Mesendoderm (in vitro differentiated cells): ENCODE measurements at regions not wholly inside any gene's neighbourhood (a gene's known extent, or its start where the extent isn't known, plus 50 kb on each side); places are given as distances from the start of the nearest gene placed in this dataset.

Experiments used
- DNase-seq: peaks from one replicate; pipeline ENCODE4 v3.0.0; 2013
- H2AK5ac ChIP-seq: 2 replicates; pipeline ENCODE4 v1.6.1; 2013; ENCODE audit warnings: low read length, inconsistent platforms
- H2BK120ac ChIP-seq: 2 replicates; pipeline ENCODE4 v1.6.1; 2013; ENCODE audit warnings: low read depth, mild to moderate bottlenecking, low read length, moderate library complexity, mixed read lengths
- H2BK15ac ChIP-seq: replicated peaks from 2 replicates; pipeline ENCODE4 v1.6.1; 2013; ENCODE audit warnings: low read depth, mild to moderate bottlenecking, moderate library complexity
- H2BK5ac ChIP-seq: 2 replicates; pipeline ENCODE4 v1.6.1; 2013; ENCODE audit warnings: low read length, inconsistent platforms
- H3K18ac ChIP-seq: 2 replicates; pipeline ENCODE4 v1.6.1; 2013; ENCODE audit warnings: mild to moderate bottlenecking, low read length, mixed read lengths
- H3K23ac ChIP-seq: one replicate; pipeline ENCODE4 v1.6.1; 2013; ENCODE audit warnings: low read length
- H3K27ac ChIP-seq: 2 replicates; pipeline ENCODE4 v1.5.1; 2013; ENCODE audit warnings: low read depth, mild to moderate bottlenecking, inconsistent platforms, low read length, moderate library complexity
- H3K27me3 ChIP-seq: 2 replicates; pipeline ENCODE4 v1.6.1; 2013; ENCODE audit warnings: low read length, control low read depth, mild to moderate bottlenecking, inconsistent platforms; ENCODE audit not compliant: insufficient read depth, poor library complexity
- H3K36me3 ChIP-seq: 2 replicates; pipeline ENCODE4 v1.6.1; 2013; ENCODE audit warnings: low read length, inconsistent platforms; ENCODE audit not compliant: control insufficient read depth, insufficient read depth
- H3K4ac ChIP-seq: one replicate; pipeline ENCODE4 v1.6.1; 2013; ENCODE audit warnings: low read depth, mild to moderate bottlenecking, low read length, moderate library complexity
- H3K4me1 ChIP-seq: 2 replicates; pipeline ENCODE4 v1.6.1; 2013; ENCODE audit warnings: low read depth, low read length, inconsistent platforms; ENCODE audit not compliant: control insufficient read depth
- H3K4me2 ChIP-seq: 2 replicates; pipeline ENCODE4 v1.6.1; 2013; ENCODE audit warnings: low read length
- H3K4me3 ChIP-seq: 2 replicates; pipeline ENCODE4 v1.5.1; 2013; ENCODE audit warnings: mild to moderate bottlenecking, low read length
- H3K56ac ChIP-seq: one replicate; pipeline ENCODE4 v1.6.1; 2013; ENCODE audit warnings: low read length
- H3K79me1 ChIP-seq: 2 replicates; pipeline ENCODE4 v1.6.1; 2013; ENCODE audit warnings: low read length, inconsistent platforms
- H3K79me2 ChIP-seq: 2 replicates; pipeline ENCODE4 v1.6.1; 2013; ENCODE audit warnings: mild to moderate bottlenecking, low read length; ENCODE audit not compliant: control insufficient read depth, insufficient read depth
- H3K9ac ChIP-seq: 2 replicates; pipeline ENCODE4 v1.6.1; 2013; ENCODE audit warnings: low read length, inconsistent platforms
- H4K5ac ChIP-seq: one replicate; pipeline ENCODE4 v1.6.1; 2013; ENCODE audit warnings: low read length
- H4K8ac ChIP-seq: one replicate; pipeline ENCODE4 v1.6.1; 2013; ENCODE audit warnings: low read depth, mild to moderate bottlenecking, control low read depth, low read length, moderate library complexity
- WGBS: extraction: QIAGEN DNeasy Blood & Tissue Kit; methylation state at CpG from one replicate; pipeline ENCODE4 v1.1.7; 2013; ENCODE audit warnings: low lambda C conversion rate, missing lambda C conversion rate; ENCODE audit not compliant: insufficient coverage; ENCODE audit errors: extremely low coverage; 5-methylcytosine and 5-hydroxymethylcytosine counted together

DNA sequence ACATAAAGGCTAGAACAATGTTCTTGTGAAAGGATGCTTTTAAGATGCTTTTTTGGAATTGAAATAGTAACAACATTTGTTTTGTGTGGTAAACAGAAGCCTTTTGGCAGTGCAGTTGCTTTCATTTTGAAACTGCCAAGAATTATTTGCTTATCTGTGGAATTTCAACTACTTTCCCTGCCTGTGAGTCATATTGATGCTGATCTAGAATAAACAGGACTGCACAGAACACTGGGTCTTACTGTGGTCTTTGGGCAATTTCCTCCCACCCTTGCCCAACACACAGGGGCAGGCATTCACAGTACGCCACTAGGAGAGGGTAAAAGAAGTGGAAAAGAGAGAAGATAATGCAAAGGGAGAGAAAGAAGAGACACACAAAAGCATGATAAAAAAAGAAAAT is 483.7 kb downstream of the ELAVL2 start:
- no peak for DNase-seq
- Histone ChIP-seq H3K23ac (no peak overlapping the region), H3K4me3 (no peak overlapping the region), H3K79me1 (no peaks in the 10 kb centered on the region), H3K79me2 (no peaks in the 10 kb centered on the region), H2AK5ac (no peak overlapping the region), H2BK15ac (no peak overlapping the region), H3K27ac (no peak overlapping the region), H2BK5ac (no peak overlapping the region), H2BK120ac (no peak overlapping the region), H4K5ac (no peak overlapping the region), H3K4me2 (no peak overlapping the region), H3K36me3 (no peaks in the 10 kb centered on the region), H3K9ac (no peak overlapping the region), H3K18ac (no peak overlapping the region), H3K4me1 (no peaks in the 10 kb centered on the region), H3K4ac (no peak overlapping the region), H3K56ac (no peak overlapping the region), H4K8ac (no peak overlapping the region), H3K27me3 (no peaks in the 10 kb centered on the region)
- WGBS = no CpG with 5 or more reads among the region's 1 CpG

DNA sequence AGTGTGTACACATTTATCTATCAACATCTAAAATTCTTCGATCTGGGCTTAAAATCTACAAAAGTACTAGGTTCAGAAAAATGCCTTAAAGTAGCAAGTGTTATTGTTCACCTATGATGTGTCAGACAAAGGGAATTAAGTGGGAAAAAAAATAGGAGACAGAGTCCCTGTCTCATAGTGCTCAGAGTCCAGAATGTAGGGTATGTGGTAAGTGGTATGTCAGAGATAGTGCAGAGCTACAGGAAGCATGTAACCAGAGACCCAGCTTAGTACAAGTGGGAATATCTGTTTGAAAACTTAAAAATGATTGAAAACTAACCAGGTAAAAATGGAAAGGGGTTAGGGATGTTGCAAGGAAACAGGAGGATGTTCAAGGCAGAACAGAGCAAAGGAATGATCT is 482.8 kb downstream of the ELAVL2 start:
- Histone ChIP-seq H3K27ac (no peak overlapping the region), H3K79me1 (no peaks in the 10 kb centered on the region), H4K5ac (no peak overlapping the region), H3K18ac (no peak overlapping the region), H2AK5ac (no peak overlapping the region), H3K4me3 (no peak overlapping the region), H2BK5ac (no peak overlapping the region), H2BK15ac (no peak overlapping the region), H3K4ac (no peak overlapping the region), H3K23ac (no peak overlapping the region), H3K79me2 (no peaks in the 10 kb centered on the region), H4K8ac (no peak overlapping the region), H3K9ac (no peak overlapping the region), H2BK120ac (no peak overlapping the region), H3K27me3 (no peaks in the 10 kb centered on the region), H3K4me1 (no peaks in the 10 kb centered on the region), H3K36me3 (no peaks in the 10 kb centered on the region), H3K56ac (no peak overlapping the region), H3K4me2 (no peak overlapping the region)
- no CpG with 5 or more reads among the region's 1 CpG for WGBS
- DNase-seq = no peak

DNA sequence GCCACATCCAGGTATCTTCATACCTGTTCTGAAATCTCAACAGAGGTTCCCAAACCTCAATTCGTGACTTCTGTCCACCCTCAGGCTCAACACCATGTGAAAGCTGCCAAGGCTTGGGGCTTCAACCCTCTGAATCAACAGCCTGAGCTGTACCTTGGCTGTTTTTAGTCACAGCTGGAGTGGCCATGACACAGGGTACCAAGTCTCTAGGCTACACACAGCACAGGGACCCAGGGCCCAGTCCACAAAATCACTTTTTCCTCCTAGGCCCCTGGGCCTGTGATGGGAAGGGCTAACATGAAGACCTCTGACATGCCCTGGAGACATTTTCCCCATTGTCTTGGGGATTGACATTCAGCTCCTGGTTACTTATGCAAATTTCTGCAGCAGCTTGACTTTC is 464.9 kb downstream of the ELAVL2 start:
- WGBS = no CpG with 5 or more reads among the region's 1 CpG
- Histone ChIP-seq H2AK5ac (no peak overlapping the region), H3K79me1 (no peaks in the 10 kb centered on the region), H3K79me2 (no peaks in the 10 kb centered on the region), H4K5ac (no peak overlapping the region), H2BK5ac (no peak overlapping the region), H3K27me3 (no peaks in the 10 kb centered on the region), H3K23ac (no peak overlapping the region), H3K4me2 (no peak overlapping the region), H3K27ac (no peak overlapping the region), H3K18ac (no peak overlapping the region), H2BK15ac (no peak overlapping the region), H3K36me3 (no peaks in the 10 kb centered on the region), H3K4me3 (no peak overlapping the region), H3K56ac (no peak overlapping the region), H3K9ac (no peak overlapping the region), H3K4ac (no peak overlapping the region), H2BK120ac (no peak overlapping the region), H3K4me1 (no peaks in the 10 kb centered on the region), H4K8ac (no peak overlapping the region)
- no peak for DNase-seq

DNA sequence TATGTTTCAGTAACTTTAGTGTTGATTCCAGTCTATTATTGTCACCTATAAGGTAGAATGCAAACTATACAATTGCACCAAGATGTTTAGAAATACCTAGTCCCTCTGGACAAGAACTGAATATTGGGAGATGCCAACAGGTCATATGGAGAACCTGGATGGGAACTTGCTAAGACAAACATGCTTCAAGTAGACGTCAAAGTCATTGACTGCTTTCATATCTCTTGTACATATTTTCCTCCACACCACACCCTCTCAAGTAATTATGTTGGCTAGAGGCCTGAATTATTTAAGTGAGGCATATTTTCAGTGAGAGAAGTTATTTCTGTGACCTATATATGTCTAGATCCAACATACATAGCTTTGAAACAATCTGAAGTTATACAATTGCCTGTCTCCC is 453.3 kb downstream of the ELAVL2 start:
- Histone ChIP-seq H3K27ac (no peak overlapping the region), H3K4me2 (no peak overlapping the region), H2AK5ac (no peak overlapping the region), H2BK5ac (no peak overlapping the region), H3K4me3 (no peak overlapping the region), H3K23ac (no peak overlapping the region), H4K5ac (no peak overlapping the region), H3K4ac (no peak overlapping the region), H3K36me3 (no peaks in the 10 kb centered on the region), H3K18ac (no peak overlapping the region), H2BK120ac (no peak overlapping the region), H3K79me2 (no peaks in the 10 kb centered on the region), H3K9ac (no peak overlapping the region), H2BK15ac (no peak overlapping the region), H4K8ac (no peak overlapping the region), H3K56ac (no peak overlapping the region), H3K27me3 (no peaks in the 10 kb centered on the region), H3K4me1 (no peaks in the 10 kb centered on the region), H3K79me1 (no peaks in the 10 kb centered on the region)
- WGBS = no CpG with 5 or more reads among the region's 1 CpG
- no peak for DNase-seq

DNA sequence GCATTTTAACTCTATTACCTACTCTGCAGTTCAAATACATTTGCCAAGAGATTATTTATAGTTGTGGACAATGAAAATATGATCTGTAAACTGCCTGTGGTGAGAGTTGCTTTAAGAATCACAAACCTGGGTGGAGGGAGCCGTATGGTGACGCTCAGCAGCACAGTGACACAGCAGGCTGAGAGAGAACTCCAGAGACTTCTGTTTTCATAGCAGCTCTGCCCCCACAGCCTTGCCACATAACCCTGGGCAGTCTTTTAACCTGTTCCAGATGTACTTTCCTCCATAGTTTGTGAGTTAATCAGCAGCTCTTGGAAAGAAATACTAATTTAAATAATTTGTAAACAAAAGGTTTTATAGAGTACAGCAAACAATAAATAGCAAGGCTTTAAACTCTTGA is 450.5 kb downstream of the ELAVL2 start:
- Histone ChIP-seq H2AK5ac (no peak overlapping the region), H2BK5ac (no peak overlapping the region), H4K5ac (no peak overlapping the region), H3K79me1 (no peaks in the 10 kb centered on the region), H3K9ac (no peak overlapping the region), H3K36me3 (no peaks in the 10 kb centered on the region), H3K4ac (no peak overlapping the region), H3K4me1 (no peaks in the 10 kb centered on the region), H3K23ac (no peak overlapping the region), H4K8ac (no peak overlapping the region), H3K18ac (no peak overlapping the region), H3K4me2 (no peak overlapping the region), H2BK15ac (no peak overlapping the region), H3K4me3 (no peak overlapping the region), H3K27ac (no peak overlapping the region), H2BK120ac (no peak overlapping the region), H3K27me3 (no peaks in the 10 kb centered on the region), H3K79me2 (no peaks in the 10 kb centered on the region), H3K56ac (no peak overlapping the region)
- WGBS = no CpG with 5 or more reads among the region's 2 CpGs
- no peak for DNase-seq

DNA sequence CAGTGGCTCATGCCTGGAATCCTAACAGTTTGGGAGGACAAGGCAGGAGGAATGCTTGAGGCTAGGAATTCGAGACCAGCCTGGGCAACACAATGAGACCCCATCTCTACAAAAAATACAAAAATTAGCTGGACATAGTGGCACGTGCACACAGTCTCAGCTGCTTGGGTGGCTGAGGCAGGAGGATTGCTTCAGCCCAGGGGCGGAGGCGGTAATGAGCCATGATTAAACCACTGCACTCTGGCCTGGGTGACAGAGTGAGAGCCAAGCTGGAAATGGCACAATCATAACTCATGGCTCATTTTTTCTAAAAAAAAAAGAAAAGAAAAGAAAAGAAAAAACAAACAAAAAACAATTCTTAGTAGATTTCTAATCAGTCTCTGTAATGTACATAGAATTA is 446.2 kb downstream of the ELAVL2 start:
- Histone ChIP-seq H3K9ac (no peak overlapping the region), H3K4ac (no peak overlapping the region), H3K27me3 (no peaks in the 10 kb centered on the region), H2AK5ac (no peak overlapping the region), H3K79me2 (no peaks in the 10 kb centered on the region), H4K8ac (no peak overlapping the region), H3K4me3 (no peak overlapping the region), H3K36me3 (no peaks in the 10 kb centered on the region), H2BK5ac (no peak overlapping the region), H3K56ac (no peak overlapping the region), H3K18ac (no peak overlapping the region), H3K79me1 (no peaks in the 10 kb centered on the region), H4K5ac (no peak overlapping the region), H3K4me1 (no peaks in the 10 kb centered on the region), H2BK120ac (no peak overlapping the region), H3K23ac (no peak overlapping the region), H2BK15ac (no peak overlapping the region), H3K4me2 (no peak overlapping the region), H3K27ac (no peak overlapping the region)
- no peak for DNase-seq
- no CpG with 5 or more reads among the region's 4 CpGs for WGBS
